ENCODE measurements at regions not wholly inside any gene's neighbourhood (a gene's known extent, or its start where the extent isn't known, plus 50 kb on each side); places are given as distances from the start of the nearest gene placed in this dataset.
A peak's percentile ranks its signal among the peaks of the same experiment; 100 is the strongest.

DNA sequence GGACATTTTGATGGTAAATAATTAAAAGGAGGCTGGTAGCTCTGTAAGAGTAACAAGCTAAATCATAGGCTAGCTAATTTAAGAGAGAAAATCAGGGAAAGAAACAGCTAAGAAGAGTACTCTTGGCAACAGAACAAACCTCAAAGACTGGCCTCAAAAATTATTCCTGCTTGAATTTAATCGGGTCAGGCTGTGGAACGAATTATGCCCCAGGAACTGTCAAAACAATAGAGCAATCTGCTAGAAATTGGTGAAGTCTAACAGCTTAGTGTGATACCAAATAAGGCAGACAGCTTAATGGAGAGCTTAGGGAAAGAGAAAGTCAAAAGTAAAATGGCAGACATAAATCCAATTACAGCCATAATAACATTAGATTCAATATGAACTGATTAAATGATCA, 215.7 kb downstream of the MREG start:
- no peaks in the 10 kb centered on the region for H3K36me3 ChIP-seq (ENCODE audit: control insufficient read depth in 2 of 2, insufficient read depth in 2 of 2, low read length in 2 of 2)
- no peak overlapping the region for H3K27ac ChIP-seq (ENCODE audit: low read length)
- peak overlapping the region in 1 of 2 donors; percentile 46 for H3K4me3 ChIP-seq (ENCODE audit: low read length in 2 of 2)
- no peaks in the 10 kb centered on the region for H3K27me3 ChIP-seq (ENCODE audit: control insufficient read depth in 1 of 2, insufficient read depth in 2 of 2, low read length in 2 of 2)
- H3K4me1 ChIP-seq (ENCODE audit: control insufficient read depth, insufficient read depth, low read length) = peaks cover 18% of the 10 kb centered on the region
- H3K9ac ChIP-seq (ENCODE audit: low read length in 2 of 2) = no peak overlapping the region
- H3K9me3 ChIP-seq (ENCODE audit: control insufficient read depth in 2 of 2, low read length in 2 of 2) = no peaks in the 10 kb centered on the region

DNA sequence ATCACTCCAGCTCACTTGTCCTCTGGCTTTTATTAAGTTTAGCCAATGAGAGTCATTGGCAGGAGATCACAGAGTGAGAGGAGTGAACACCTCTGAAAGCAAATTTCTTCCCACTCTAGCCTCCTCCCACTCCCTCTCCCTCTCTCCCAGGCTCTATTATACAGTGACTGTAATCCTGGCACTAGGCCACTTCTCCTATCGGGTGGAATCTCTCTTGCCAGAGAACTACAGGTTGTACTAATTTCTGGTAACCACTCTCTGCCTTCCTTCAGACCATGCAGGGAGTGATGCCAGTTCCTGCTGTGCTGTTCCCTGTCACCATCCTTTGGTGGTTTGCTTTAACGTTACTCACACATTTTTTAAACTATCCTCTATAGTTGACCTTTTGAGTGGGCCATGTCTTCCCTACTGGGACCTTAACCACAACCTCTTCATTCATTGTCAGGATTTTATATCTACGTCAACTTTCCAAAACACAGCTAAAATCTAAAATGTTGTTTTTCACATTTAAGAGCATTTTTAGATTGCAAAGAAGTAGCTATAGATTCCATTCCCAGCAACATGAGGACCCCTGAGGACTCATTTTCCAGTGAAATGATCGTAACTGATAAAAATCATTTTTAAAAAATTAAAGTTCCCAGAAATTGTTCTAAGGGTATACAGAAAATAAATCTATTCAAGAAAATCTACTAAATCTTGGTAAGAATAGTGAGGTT, 217.1 kb downstream of the MREG start:
- no peak overlapping the region for H3K4me3 ChIP-seq (ENCODE audit: low read length in 2 of 2)
- H3K36me3 ChIP-seq (ENCODE audit: control insufficient read depth in 2 of 2, insufficient read depth in 2 of 2, low read length in 2 of 2) = no peaks in the 10 kb centered on the region
- H3K27ac ChIP-seq (ENCODE audit: low read length) = peak overlapping the region; percentile 7

DNA sequence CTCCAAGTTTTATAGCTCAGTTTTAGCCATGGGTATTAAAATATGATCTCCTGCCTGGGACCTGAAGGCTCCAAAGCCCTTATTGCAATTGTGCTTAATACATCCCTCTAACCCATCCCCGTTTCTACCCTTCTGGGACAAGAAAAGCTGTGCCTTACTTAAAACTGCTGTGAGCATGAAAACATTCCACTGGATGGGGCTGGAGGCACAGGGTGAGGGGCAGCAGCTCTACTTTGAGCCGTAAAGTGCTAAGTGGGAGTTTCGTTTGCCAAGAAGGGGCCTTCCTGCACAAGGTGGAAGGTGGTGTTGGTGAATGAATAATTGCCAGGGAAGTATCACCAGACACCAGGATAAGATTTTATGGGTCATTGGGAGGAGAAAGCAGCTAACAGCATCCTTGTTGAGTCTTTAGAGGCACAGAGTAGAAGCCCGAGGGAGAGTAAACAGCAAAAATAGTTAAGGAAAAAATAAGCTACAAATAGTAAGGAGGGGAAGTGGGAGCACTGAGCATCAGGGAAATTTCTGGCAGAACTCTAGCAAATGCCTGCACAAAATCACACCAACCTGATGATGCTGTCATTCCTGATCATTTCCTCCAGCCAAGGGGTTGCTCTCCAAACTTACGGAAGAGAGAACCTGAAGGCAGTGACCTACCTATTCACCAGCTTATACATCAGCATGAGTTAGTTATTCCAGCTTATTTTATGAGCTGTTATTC, 218.4 kb downstream of the MREG start:
- Histone ChIP-seq H3K27me3 (ENCODE audit: control insufficient read depth in 1 of 2, insufficient read depth in 2 of 2, low read length in 2 of 2) (no peaks in the 10 kb centered on the region), H3K27ac (ENCODE audit: low read length) (peak overlapping the region; percentile 19), H3K9me3 (ENCODE audit: control insufficient read depth in 2 of 2, low read length in 2 of 2) (no peaks in the 10 kb centered on the region), H3K9ac (ENCODE audit: low read length in 2 of 2) (peak overlapping the region in 1 of 2 donors; percentile 21), H3K36me3 (ENCODE audit: control insufficient read depth in 2 of 2, insufficient read depth in 2 of 2, low read length in 2 of 2) (no peaks in the 10 kb centered on the region), H3K4me1 (ENCODE audit: control insufficient read depth, insufficient read depth, low read length) (peaks cover 27% of the 10 kb centered on the region), H3K4me3 (ENCODE audit: low read length in 2 of 2) (no peak overlapping the region)

More for the DNA sequence above, 217.1 kb downstream of the MREG start:
- H3K9ac ChIP-seq (ENCODE audit: low read length in 2 of 2) = no peak overlapping the region
- no peaks in the 10 kb centered on the region for H3K9me3 ChIP-seq (ENCODE audit: control insufficient read depth in 2 of 2, low read length in 2 of 2)
- no peaks in the 10 kb centered on the region for H3K27me3 ChIP-seq (ENCODE audit: control insufficient read depth in 1 of 2, insufficient read depth in 2 of 2, low read length in 2 of 2)
- H3K4me1 ChIP-seq (ENCODE audit: control insufficient read depth, insufficient read depth, low read length) = peaks cover 22% of the 10 kb centered on the region

GRCh38 chr2:215793747-215794595, 219.4 kb downstream of the MREG start:
- Histone ChIP-seq H3K9ac (ENCODE audit: low read length in 2 of 2) (peak overlapping the region in 1 of 2 donors; percentile 4), H3K9me3 (ENCODE audit: control insufficient read depth in 2 of 2, low read length in 2 of 2) (no peaks in the 10 kb centered on the region), H3K4me3 (ENCODE audit: low read length in 2 of 2) (no peak overlapping the region), H3K36me3 (ENCODE audit: control insufficient read depth in 2 of 2, insufficient read depth in 2 of 2, low read length in 2 of 2) (no peaks in the 10 kb centered on the region), H3K27me3 (ENCODE audit: control insufficient read depth in 1 of 2, insufficient read depth in 2 of 2, low read length in 2 of 2) (no peaks in the 10 kb centered on the region), H3K27ac (ENCODE audit: low read length) (peak overlapping the region; percentile 50), H3K4me1 (ENCODE audit: control insufficient read depth, insufficient read depth, low read length) (peaks cover 27% of the 10 kb centered on the region)

GRCh38 chr2:215791481-215791937, 221.8 kb downstream of the MREG start:
- peaks cover 30% of the 10 kb centered on the region for H3K4me1 ChIP-seq (ENCODE audit: control insufficient read depth, insufficient read depth, low read length)
- H3K4me3 ChIP-seq (ENCODE audit: low read length in 2 of 2) = no peak overlapping the region
- no peaks in the 10 kb centered on the region for H3K9me3 ChIP-seq (ENCODE audit: control insufficient read depth in 2 of 2, low read length in 2 of 2)
- H3K27ac ChIP-seq (ENCODE audit: low read length) = peak overlapping the region; percentile 37
- H3K36me3 ChIP-seq (ENCODE audit: control insufficient read depth in 2 of 2, insufficient read depth in 2 of 2, low read length in 2 of 2) = no peaks in the 10 kb centered on the region
- no peak overlapping the region for H3K9ac ChIP-seq (ENCODE audit: low read length in 2 of 2)
- H3K27me3 ChIP-seq (ENCODE audit: control insufficient read depth in 1 of 2, insufficient read depth in 2 of 2, low read length in 2 of 2) = no peaks in the 10 kb centered on the region

- no peak overlapping the region for H3K9ac ChIP-seq (ENCODE audit: low read length in 2 of 2)
- H3K27ac ChIP-seq (ENCODE audit: low read length) = peak overlapping the region; percentile 37
These were observed 222.6 kb downstream of the MREG start for GRCh38 chr2:215790523-215791421.

DNA sequence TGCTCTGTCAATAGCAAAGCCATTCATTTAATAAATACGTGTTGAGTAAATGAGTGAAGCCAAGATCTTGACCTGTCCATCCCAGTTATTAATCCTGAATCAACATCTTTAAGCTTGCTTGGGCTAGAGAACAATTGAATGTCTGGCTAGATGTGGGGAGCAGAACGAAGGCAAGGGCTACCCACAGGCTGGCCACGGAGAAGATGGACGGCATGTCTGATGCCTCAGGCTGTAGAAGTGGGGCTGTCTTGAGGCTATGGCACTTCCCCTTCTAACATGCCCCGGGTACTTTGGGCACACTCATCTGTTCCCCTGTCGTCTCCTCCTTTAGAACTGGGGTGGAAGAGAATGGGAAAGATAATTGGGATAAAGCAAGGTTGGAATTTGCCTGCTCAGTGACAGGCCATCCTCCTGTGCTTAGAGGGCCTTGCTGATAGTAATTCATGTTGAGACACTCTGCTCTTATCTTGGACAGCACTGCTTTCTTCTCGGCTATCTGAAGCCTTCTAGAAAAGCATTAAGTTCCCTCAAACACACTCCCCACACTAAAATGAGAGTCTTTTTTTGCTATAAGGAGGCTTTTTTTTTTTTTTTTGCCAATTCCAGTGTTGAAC, 225.7 kb downstream of the MREG start:
- Histone ChIP-seq H3K27me3 (ENCODE audit: control insufficient read depth in 1 of 2, insufficient read depth in 2 of 2, low read length in 2 of 2) (no peaks in the 10 kb centered on the region), H3K4me3 (ENCODE audit: low read length in 2 of 2) (no peak overlapping the region), H3K27ac (ENCODE audit: low read length) (no peak overlapping the region), H3K9me3 (ENCODE audit: control insufficient read depth in 2 of 2, low read length in 2 of 2) (no peaks in the 10 kb centered on the region), H3K36me3 (ENCODE audit: control insufficient read depth in 2 of 2, insufficient read depth in 2 of 2, low read length in 2 of 2) (no peaks in the 10 kb centered on the region), H3K4me1 (ENCODE audit: control insufficient read depth, insufficient read depth, low read length) (peaks cover 36% of the 10 kb centered on the region), H3K9ac (ENCODE audit: low read length in 2 of 2) (no peak overlapping the region)

More at GRCh38 chr2:215790523-215791421, 222.6 kb downstream of the MREG start:
- no peaks in the 10 kb centered on the region for H3K36me3 ChIP-seq (ENCODE audit: control insufficient read depth in 2 of 2, insufficient read depth in 2 of 2, low read length in 2 of 2)
- no peaks in the 10 kb centered on the region for H3K27me3 ChIP-seq (ENCODE audit: control insufficient read depth in 1 of 2, insufficient read depth in 2 of 2, low read length in 2 of 2)
- peaks cover 30% of the 10 kb centered on the region for H3K4me1 ChIP-seq (ENCODE audit: control insufficient read depth, insufficient read depth, low read length)
- H3K4me3 ChIP-seq (ENCODE audit: low read length in 2 of 2) = no peak overlapping the region
- no peaks in the 10 kb centered on the region for H3K9me3 ChIP-seq (ENCODE audit: control insufficient read depth in 2 of 2, low read length in 2 of 2)

GRCh38 chr2:215787025-215787424, 226.3 kb downstream of the MREG start:
- Histone ChIP-seq H3K4me1 (ENCODE audit: control insufficient read depth, insufficient read depth, low read length) (peaks cover 41% of the 10 kb centered on the region), H3K27ac (ENCODE audit: low read length) (peak overlapping the region; percentile 24), H3K9me3 (ENCODE audit: control insufficient read depth in 2 of 2, low read length in 2 of 2) (no peaks in the 10 kb centered on the region), H3K36me3 (ENCODE audit: control insufficient read depth in 2 of 2, insufficient read depth in 2 of 2, low read length in 2 of 2) (no peaks in the 10 kb centered on the region), H3K27me3 (ENCODE audit: control insufficient read depth in 1 of 2, insufficient read depth in 2 of 2, low read length in 2 of 2) (no peaks in the 10 kb centered on the region), H3K4me3 (ENCODE audit: low read length in 2 of 2) (no peak overlapping the region), H3K9ac (ENCODE audit: low read length in 2 of 2) (no peak overlapping the region)

DNA sequence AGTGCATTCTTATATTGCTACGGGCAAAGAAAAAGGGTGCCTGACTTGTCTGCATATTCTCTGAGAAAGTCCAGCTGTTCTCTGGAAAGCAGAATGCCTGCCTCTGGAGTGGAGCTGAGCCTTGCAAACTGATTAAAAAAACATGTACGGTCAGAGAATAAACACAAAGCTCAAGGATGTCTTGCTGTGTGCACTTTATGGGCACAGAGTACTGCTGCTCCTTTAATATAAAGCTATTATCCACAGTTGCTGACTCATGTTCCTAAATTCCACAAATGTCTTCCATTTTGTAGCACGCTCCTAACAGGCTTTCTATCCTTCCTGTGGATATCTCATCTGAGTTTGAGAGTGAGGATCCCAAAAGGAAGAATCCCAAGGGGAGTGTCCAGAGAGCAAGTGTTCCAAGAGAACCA, 229.0 kb downstream of the MREG start:
- Histone ChIP-seq H3K27ac (ENCODE audit: low read length) (peak overlapping the region; percentile 85), H3K4me1 (ENCODE audit: control insufficient read depth, insufficient read depth, low read length) (peaks cover 33% of the 10 kb centered on the region)

More for the DNA sequence above, 229.0 kb downstream of the MREG start:
- Histone ChIP-seq H3K36me3 (ENCODE audit: control insufficient read depth in 2 of 2, insufficient read depth in 2 of 2, low read length in 2 of 2) (no peaks in the 10 kb centered on the region), H3K27me3 (ENCODE audit: control insufficient read depth in 1 of 2, insufficient read depth in 2 of 2, low read length in 2 of 2) (no peaks in the 10 kb centered on the region), H3K9ac (ENCODE audit: low read length in 2 of 2) (peak overlapping the region in 1 of 2 donors; percentile 30), H3K4me3 (ENCODE audit: low read length in 2 of 2) (peak overlapping the region; percentile 40 to 42), H3K9me3 (ENCODE audit: control insufficient read depth in 2 of 2, low read length in 2 of 2) (no peaks in the 10 kb centered on the region)
